Stimulated activated CD8-positive, alpha-beta memory T cell treated with anti-CD3 and anti-CD28 coated beads, Interleukin-7, amount 100 ng/mL, for 24 hours (primary cell): ENCODE measurements at regions not wholly inside any gene's neighbourhood (a gene's known extent, or its start where the extent isn't known, plus 50 kb on each side); places are given as distances from the start of the nearest gene placed in this dataset.

ENCODE experiments used
- DNase-seq: peaks from one replicate; pipeline ENCODE4 v3.0.0-alpha.2; 2020; ENCODE audit warnings: low read depth

DNA sequence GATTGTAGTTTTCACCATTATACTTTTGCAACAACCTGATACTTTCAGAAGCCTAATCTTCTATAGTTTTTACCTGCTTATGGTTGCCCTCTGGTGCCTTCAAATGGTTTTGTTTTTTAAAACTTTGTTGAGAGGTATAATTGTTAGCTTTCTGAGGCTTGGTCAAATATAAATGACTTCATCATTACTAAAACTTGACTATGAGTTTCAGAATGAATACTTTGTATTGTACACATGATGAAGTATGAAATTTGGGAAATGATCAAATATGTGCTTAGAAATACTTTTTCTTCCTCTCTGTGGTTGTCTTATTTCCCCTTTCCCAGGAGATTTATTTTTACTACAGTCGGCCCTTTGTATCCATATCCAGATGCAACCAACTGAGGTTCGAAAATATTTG lies 151.8 kb upstream of the B3GALT2 start:
- no peak for DNase-seq

DNA sequence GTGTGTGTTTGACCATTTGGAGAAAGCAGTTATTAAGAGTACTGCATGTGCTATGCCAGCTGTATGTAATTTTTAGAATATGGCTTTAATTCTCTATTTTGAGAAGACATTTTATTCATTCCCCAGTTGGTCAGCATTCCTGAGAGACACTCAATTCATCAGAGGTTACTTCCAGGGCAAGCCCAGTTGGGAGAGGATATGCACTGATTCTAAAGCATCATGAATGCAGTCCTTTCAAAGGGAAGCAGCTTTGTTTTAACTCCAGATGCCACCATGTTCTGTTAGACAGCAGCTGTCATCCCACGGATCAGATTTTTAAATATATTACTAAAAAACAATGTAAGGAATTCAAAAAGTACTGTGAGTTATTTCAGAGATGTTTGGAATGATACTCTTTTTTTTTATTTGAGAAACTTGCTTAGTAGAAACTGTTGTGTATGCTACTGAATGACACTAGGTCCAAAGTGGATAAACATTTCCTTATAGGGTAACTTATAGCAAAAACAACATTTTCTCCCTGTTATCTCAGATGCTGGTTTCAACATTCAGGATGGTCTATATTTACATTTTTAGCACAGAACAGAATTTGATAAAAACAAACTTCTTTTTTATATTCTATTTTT lies 149.5 kb upstream of the B3GALT2 start:
- no peak for DNase-seq

DNA sequence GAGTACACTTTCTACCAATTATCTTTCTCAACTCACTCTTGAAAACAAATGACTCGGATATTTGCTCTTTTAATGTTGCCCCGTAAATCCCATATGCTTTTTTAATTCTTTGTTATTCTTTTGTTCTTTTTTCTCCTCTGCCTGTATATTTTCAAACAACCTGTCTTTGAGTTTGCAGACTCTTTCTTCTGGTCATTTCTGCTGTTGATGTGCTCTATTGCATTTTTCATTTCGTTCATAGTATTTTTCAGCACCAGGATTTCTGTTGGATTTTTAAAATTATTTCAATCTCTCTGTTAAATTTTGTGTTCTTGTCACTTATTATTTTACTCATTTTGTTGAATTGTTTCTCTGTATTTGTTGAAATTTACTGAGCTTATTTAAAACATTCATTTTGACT lies 146.8 kb upstream of the B3GALT2 start:
- DNase-seq: no peak

DNA sequence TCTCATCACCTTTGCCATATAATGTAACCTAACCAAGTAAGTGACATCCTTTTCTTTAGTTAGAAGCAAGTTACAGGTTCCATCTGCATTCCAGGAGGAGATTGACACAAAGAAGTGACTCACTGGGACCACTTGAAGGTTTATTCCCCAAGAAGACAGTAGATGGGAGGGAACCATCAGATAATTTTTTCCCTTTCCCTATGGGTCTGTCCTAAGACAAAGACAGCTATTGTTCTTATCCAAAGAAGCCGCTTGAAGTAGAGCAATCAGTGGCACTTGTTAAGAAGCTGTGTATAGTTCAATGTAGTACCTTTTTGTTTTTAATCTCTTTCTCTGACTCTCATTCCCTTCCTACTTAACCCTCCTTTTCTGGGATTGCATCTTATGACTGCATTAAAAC lies 139.9 kb upstream of the B3GALT2 start:
- DNase-seq: no peak

DNA sequence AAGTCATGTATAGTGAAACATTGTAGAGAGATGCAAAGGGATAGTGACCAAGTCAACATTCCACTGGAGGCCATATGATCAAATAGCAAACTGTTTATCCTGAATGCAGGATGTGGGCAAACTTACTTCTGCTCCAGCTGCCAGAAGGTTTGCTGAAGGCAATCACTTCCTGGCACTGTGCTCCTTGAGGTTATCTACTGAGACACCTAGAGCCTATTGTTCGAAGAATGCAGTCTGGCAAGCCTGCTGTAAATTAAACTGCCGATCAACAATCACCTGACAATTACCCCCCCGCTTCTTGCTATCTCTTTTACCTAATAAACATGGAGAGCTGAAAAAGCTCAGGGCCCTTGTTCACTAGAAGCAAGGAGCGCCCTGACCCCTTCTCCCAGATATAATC lies 139.4 kb upstream of the B3GALT2 start:
- DNase-seq: no peak

DNA sequence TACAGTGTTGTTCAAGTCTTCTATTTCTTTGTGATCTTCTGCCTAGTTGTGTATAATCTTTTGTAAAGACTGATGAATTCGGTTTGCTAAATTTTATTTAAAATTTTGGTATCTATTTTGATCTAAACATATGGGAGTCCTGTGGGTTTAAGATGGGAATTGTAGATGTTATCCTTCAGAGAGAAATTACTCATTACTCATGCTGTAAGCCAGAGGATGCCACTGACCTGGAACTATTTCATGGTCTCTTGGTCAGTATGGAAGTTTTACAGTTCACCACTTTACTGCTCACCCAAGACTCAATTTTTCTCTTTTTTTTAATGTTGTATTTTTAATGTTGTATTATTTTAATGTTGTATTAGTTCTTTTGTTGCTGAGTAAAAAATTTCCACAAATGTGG lies 138.6 kb upstream of the B3GALT2 start:
- DNase-seq: no peak

DNA sequence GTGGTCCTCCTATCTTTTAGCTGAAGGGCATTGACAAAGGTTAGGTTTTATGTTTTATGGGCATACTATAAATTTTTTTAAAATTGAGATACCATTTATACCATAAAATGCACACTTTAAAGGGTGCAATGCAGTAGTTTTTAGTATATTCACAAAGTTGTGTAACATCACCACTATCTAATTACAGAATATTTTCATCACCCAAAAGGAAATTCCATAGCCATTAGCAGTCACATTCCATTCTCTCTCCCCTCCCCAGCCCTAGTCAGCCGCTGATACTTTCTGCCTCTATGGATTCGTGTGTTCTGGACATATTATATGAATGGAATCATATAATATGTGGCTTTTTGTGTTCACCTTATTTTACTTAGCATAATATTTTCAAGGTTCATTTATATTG lies 135.8 kb upstream of the B3GALT2 start:
- no peak for DNase-seq

DNA sequence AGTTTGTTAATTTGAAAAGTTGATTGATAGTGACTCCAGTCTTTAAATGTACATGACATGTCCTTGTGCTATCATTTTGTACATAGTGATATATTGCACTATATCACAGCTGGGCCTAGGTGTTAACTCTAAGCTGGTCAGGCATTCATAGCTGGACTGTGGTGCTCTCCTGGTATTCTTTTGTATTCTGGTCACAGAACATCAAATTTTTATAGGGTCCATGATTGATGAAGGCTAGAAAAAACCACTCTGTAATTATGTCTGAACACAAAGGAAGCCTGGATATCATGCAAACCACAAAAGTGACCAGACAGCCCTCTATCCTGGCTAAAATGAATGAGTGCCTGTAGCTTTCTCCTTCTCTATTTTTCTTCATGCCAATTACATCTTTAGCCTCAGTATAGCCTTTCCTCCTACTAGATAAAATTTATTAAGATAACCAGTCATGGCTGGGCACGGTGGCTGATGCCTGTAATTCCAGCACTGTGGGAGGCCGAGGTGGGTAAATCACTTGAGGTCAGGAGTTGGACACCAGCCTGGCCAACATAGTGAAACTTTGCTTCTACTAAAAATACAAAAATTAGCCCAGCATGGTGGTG lies 134.9 kb upstream of the B3GALT2 start:
- no peak for DNase-seq

DNA sequence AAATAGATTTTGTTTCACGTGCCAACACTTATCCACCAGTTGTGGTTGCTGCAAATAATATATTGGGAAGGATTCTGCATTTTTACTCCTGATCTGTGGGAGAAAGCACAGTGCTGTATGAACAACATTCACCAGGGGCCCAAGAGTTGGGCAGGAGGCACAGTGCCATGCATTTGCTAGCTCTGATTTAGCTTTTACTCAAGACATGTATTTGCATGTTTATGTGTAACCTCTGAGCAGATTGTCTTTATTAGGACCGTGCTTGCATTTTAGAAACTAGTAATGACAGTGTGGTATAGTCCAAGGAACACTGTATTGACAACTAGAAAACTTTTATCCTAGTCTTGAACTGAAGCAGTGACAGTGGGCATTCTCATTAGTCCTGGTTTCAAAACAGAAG lies 133.9 kb upstream of the B3GALT2 start:
- DNase-seq: no peak

DNA sequence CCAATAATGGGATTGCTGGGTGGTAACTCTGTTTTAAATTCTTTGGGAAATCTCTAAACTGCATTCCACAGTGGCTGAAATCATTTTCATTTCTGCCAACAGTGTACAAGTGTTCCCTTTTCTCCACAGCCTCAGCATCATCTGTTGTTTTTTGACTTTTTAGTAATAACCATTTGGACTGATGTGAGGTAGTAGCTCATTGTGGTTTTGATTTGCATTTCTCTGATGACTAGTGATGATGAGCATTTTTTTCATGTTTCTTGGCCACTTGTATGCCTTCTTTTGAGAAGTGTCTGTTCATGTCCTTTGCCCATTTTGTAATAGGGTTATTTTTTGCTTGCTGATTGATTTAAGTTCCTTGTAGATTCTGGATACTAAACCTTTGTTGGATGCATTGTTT lies 131.9 kb upstream of the B3GALT2 start:
- DNase-seq: no peak

DNA sequence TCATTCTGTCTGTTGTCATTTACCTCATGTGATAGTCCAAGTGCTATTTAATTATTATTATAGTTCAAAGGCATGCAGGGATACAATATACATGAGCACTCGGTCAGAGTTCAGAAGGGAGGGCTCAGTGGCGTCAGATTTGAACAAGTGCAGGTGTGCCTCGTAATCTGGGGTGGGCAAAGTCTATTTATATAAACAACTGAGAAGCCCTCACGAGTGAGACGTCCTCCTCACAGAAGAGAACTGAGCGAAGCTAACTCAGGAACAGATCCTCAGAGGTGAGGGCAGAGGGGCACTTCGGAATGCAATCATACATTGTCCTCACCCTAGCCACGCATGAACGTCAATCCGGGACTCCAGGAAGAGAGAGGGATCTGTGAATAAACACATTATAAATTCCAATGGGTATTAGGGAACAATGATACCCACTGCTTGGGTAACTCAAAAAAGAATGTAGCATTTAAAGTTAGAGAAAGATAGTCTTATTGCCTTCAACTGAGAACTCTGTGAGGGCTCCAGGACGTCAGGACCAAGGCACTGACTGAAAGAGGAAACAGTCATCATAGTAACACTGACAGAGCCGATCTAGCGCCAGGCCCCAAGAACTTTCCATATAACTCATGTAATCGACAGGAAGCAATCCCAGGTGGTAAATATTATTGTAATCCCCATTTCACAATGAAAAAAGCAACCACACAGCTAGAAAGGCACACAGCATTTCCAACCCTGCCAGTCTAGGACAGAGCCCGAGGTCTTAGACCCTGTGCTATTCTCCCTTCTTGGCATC lies 127.1 kb upstream of the B3GALT2 start:
- DNase-seq: no peak

DNA sequence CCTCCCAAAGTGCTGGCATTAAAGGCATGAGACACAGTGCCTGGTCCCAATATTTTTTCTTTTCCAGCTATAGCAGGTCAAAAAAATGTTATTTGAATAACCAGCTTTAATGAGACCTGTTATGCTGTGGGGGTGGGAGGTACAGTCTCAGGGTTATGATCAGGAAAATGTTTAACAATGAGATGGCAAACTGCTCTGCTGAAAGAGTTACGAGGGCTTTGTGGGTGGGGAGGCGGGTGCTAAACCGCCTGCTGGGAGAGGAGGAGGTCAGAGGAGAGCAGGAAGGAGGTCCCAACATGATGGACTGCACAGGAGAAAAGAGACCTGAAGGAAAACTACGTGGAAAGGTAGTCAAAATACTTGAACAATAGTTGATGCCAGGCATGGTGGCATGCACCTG lies 126.0 kb upstream of the B3GALT2 start:
- DNase-seq: no peak

DNA sequence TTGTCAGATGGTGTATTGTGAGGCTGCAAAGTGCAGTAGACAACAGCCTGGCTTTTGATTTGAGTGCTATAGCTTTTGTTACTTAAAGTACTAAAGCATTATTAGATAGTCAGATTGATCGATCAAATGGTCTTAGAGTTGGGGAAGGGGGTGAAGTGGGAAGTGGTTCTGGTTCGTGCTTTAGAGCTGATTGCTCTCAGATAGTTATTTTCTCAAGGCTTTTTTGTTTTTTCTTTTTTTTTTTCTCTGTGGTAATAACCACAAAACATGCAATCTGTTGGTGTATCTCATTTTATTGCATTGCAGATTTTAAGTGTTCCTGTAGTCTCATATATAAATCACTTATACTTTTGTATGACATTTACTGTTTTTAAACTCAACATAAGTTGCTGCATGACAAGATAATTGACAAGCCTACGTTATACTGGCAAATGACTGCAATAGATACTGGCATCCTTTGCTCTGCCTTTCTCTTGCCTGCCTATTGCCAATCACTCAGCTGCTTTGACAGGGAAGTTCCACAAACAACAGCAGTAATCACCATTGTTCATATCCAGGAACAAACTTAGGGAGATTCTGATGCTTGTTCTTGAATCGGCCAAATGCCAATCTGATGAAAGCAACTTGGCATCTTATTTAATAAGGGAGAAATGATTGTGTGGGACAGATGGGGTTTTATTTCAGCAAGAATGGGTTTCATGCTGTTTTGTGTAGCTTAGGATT lies 125.0 kb upstream of the B3GALT2 start:
- no peak for DNase-seq

DNA sequence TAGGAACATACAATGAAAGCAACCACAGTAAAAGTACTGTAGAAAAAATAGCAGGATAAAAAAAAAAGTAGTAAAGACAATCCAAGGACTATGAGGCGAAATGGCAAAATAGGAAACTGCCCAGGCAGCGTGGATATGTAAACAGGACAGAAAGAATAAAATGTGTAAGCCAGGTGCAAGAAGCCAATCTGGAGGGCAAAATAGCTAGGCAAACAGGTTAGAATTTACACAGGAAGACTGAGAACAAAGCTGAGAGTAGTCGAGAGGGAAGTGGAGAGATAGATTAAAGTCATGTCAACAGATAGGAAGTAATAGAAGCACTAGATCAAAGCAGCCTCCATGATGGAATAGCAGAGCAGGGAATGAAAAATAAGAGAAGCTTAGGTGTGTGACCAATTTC lies 124.2 kb upstream of the B3GALT2 start:
- no peak for DNase-seq

DNA sequence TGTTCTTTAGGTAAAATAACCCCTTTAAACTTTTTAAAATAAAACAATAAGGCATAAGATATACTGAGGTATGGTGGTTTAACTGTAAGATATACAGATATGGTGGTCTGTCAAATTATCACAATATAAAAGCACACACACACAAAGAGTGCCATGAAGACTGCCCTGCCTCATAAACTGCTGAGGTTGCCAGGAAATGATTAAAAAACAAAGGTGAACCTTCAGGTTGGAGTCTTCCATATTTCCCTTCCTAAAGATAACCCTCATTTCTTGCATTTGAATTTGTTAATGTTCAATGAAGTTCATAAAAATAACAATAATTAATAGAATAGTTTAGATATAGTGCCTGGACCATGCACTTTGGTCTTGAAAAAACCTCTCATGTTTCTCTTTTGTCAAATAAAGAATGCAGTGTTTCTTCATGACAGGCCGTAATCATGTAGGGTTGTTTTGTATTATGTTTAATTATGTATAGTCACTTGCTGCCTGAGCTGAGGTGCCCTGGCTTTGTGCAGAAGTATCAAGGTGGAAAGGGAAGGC lies 123.6 kb upstream of the B3GALT2 start:
- no peak for DNase-seq

DNA sequence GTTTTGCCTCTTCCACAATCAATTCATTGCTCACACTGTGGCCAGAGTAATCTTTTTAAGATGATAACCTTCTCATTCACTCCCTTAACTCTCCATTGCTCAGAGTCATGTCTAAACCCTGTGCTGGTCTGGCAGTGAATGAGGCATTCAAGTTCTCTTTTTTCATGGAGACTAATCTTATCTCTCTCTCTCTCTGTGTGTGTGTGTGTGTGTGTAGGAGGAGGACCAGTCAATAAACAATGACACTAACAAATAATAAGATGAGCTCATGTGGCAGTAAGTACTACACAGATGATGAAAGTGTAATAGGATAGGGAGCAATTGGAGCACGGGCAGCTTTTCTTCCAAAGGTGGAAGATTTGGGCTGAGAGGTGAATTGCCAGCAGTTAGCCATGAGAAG lies 122.0 kb upstream of the B3GALT2 start:
- no peak for DNase-seq

DNA sequence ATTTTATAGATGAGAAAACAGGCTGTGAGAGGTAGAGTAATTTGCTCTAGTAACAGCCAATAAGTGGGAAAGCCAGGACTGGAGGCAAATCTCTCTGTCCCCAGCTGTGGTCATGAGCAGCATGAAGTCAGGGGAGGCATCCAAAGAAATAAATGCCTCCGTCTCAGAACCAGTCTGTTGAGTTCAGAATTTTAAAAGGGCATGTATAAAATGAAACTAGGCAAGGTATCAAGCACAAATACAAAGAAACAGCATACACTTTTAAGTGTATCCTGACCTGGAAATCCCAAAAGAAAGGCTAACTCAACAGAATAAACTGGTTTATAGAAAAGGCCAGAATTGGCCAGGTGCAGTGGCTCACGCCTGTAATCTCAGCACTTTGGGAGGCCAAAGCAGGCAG lies 120.0 kb upstream of the B3GALT2 start:
- no peak for DNase-seq
